ENCODE measurements at regions not wholly inside any gene's neighbourhood (a gene's known extent, or its start where the extent isn't known, plus 50 kb on each side); places are given as distances from the start of the nearest gene placed in this dataset.

GRCh38 chr3:59213860-59214259, 164.0 kb upstream of the CFAP20DC start:
- Mint-ChIP-seq H3K4me1 (ENCODE audit: low read depth) (peaks cover 2% of the 10 kb centered on the region), H3K27me3 (peaks cover 5% of the 10 kb centered on the region), H3K4me3 (no peak overlapping the region), H3K27ac (no peak overlapping the region), H3K36me3 (ENCODE audit: low read depth) (no peaks in the 10 kb centered on the region), H3K9me3 (no peaks in the 10 kb centered on the region)
- no peak for TF ChIP-seq CTCF (IDR thresholded peaks at IDR 0.05)
- ChIA-PET POLR2A (no interaction called here), CTCF (interaction anchor here (1.1 to 2.5 kb wide), 3 partner anchors 18 to 644 kb away, joined by 3 to 7 read pairs (median 5); no protein-coding TSS in a partner anchor)
- intact Hi-C loops (cut with micrococcal nuclease): loop anchor here (2.0 kb wide), 1 partner anchor 643 kb away; no protein-coding TSS in a partner anchor
- DNase-seq (no peak), ATAC-seq (no peak)

- Mint-ChIP-seq H3K4me1 (ENCODE audit: low read depth) (peaks cover 2% of the 10 kb centered on the region), H3K36me3 (ENCODE audit: low read depth) (no peaks in the 10 kb centered on the region), H3K4me3 (no peak overlapping the region), H3K27ac (no peak overlapping the region), H3K9me3 (no peaks in the 10 kb centered on the region), H3K27me3 (peaks cover 5% of the 10 kb centered on the region)
- ATAC-seq: no peak
- TF ChIP-seq CTCF (IDR thresholded peaks at IDR 0.05): peak; percentile 72
- intact Hi-C loops (cut with micrococcal nuclease): loop anchor here (2.0 kb wide), 1 partner anchor 645 kb away; no protein-coding TSS in a partner anchor
- DNase-seq: no peak
- POLR2A ChIA-PET: interaction anchor here (0.6 kb wide), 1 partner anchor 29 kb away, joined by 4 read pairs; no protein-coding TSS in a partner anchor
- CTCF ChIA-PET: interaction anchor here (0.6 to 2.5 kb wide), 13 partner anchors 14 to 649 kb away, joined by 3 to 7 read pairs (median 3); no protein-coding TSS in a partner anchor
Observed at GRCh38 chr3:59212128-59212779, 162.4 kb upstream of the CFAP20DC start.

- Mint-ChIP-seq H3K27me3 (peaks cover 9% of the 10 kb centered on the region), H3K9me3 (no peaks in the 10 kb centered on the region), H3K4me3 (no peak overlapping the region), H3K27ac (no peak overlapping the region), H3K4me1 (ENCODE audit: low read depth) (peaks cover 2% of the 10 kb centered on the region), H3K36me3 (ENCODE audit: low read depth) (no peaks in the 10 kb centered on the region)
- ATAC-seq: no peak
- CTCF ChIA-PET: no interaction called here
- POLR2A ChIA-PET: no interaction called here
- DNase-seq: no peak
- no peak for TF ChIP-seq CTCF (IDR thresholded peaks at IDR 0.05)
- intact Hi-C loops (cut with micrococcal nuclease): no loop called here
Observed at GRCh38 chr3:59210260-59210659, 160.4 kb upstream of the CFAP20DC start.

GRCh38 chr3:59192473-59192872, 142.6 kb upstream of the CFAP20DC start:
- ATAC-seq (no peak), DNase-seq (no peak)
- POLR2A ChIA-PET: no interaction called here
- Mint-ChIP-seq H3K9me3 (no peaks in the 10 kb centered on the region), H3K36me3 (ENCODE audit: low read depth) (no peaks in the 10 kb centered on the region), H3K27ac (no peak overlapping the region), H3K4me1 (ENCODE audit: low read depth) (no peaks in the 10 kb centered on the region), H3K4me3 (no peak overlapping the region), H3K27me3 (peaks cover 1% of the 10 kb centered on the region)
- TF ChIP-seq CTCF (IDR thresholded peaks at IDR 0.05): no peak
- intact Hi-C loops (cut with micrococcal nuclease): no loop called here
- CTCF ChIA-PET: no interaction called here

GRCh38 chr3:59191651-59192050, 141.8 kb upstream of the CFAP20DC start:
- Mint-ChIP-seq H3K27ac (no peak overlapping the region), H3K4me1 (ENCODE audit: low read depth) (no peaks in the 10 kb centered on the region), H3K4me3 (no peak overlapping the region), H3K36me3 (ENCODE audit: low read depth) (no peaks in the 10 kb centered on the region), H3K27me3 (peaks cover 1% of the 10 kb centered on the region), H3K9me3 (no peaks in the 10 kb centered on the region)
- TF ChIP-seq CTCF (IDR thresholded peaks at IDR 0.05): no peak
- CTCF ChIA-PET: no interaction called here
- ATAC-seq: no peak
- POLR2A ChIA-PET: no interaction called here
- intact Hi-C loops (cut with micrococcal nuclease): no loop called here
- DNase-seq: no peak

Data from activated CD8-positive, alpha-beta T cell treated with anti-CD3 and anti-CD28 coated beads for 36 hours (primary cell).